Suprapubic skin (tissue), 4 donors: ENCODE measurements at regions not wholly inside any gene's neighbourhood (a gene's known extent, or its start where the extent isn't known, plus 50 kb on each side); places are given as distances from the start of the nearest gene placed in this dataset.

Experiments
- DNase-seq, 2 donors: peaks; one replicate each; pipeline ENCODE4 v3.0.0-alpha.2; 2019; ENCODE audit warnings: low spot score in 2 of 2
- H3K27ac ChIP-seq: fragments of 200-600 bp; sonication (generic); one replicate; pipeline ENCODE4 v1.5.1; 2019
- H3K27me3 ChIP-seq: fragments of 200-600 bp; sonication (generic); one replicate; pipeline ENCODE4 v1.5.1; 2019
- H3K36me3 ChIP-seq: fragments of 200-600 bp; sonication (generic); one replicate; pipeline ENCODE4 v1.5.1; 2019
- H3K4me1 ChIP-seq: fragments of 200-600 bp; sonication (generic); one replicate; pipeline ENCODE4 v1.5.1; 2019
- H3K4me3 ChIP-seq: fragments of 200-600 bp; sonication (generic); one replicate; pipeline ENCODE4 v1.5.1; 2019; ENCODE audit warnings: mild to moderate bottlenecking
- H3K9me3 ChIP-seq: fragments of 200-600 bp; sonication (generic); one replicate; pipeline ENCODE4 v1.5.1; 2019
- CTCF ChIP-seq, 2 donors: fragments of 200-600 bp in 1 of 2; fragments of 450-650 bp in 1 of 2; sonication (generic) in 1 of 2; IDR thresholded peaks; one replicate each; pipeline ENCODE4 v1.5.1; 2016 to 2019; ENCODE audit warnings: antibody characterized with exemption in 2 of 2, mild to moderate bottlenecking in 1 of 2, moderate library complexity in 1 of 2
- EP300 ChIP-seq: sonication (generic); formaldehyde crosslinking; IDR thresholded peaks from one replicate; pipeline ENCODE4 v1.6.1; 2017; ENCODE audit warnings: antibody characterized with exemption
- POLR2A ChIP-seq, 2 donors: fragments of 450-650 bp; IDR thresholded peaks; one replicate each; pipeline ENCODE4 v1.6.1; 2017; ENCODE audit warnings: antibody characterized with exemption in 2 of 2, mild to moderate bottlenecking in 2 of 2, moderate library complexity in 2 of 2
- POLR2AphosphoS5 ChIP-seq, 3 donors: sonication (generic); formaldehyde crosslinking; IDR thresholded peaks; one replicate each; pipeline ENCODE4 v1.6.1; 2017; ENCODE audit warnings: antibody characterized with exemption in 3 of 3
- whole genome bisulfite sequencing: methylation state at CpG from one replicate; pipeline ENCODE4 v1.1.5; 2018; 5-methylcytosine and 5-hydroxymethylcytosine counted together

- DNase-seq = no peak
- Histone ChIP-seq H3K27ac (no peak overlapping the region), H3K27me3 (no peaks in the 10 kb centered on the region), H3K9me3 (no peaks in the 10 kb centered on the region), H3K36me3 (no peaks in the 10 kb centered on the region), H3K4me1 (no peaks in the 10 kb centered on the region), H3K4me3 (no peak overlapping the region)
- 76% methylated on average over 2 of the region's 2 CpGs for WGBS
- TF ChIP-seq CTCF (IDR thresholded peaks at IDR 0.05) (no peak), POLR2A (IDR thresholded peaks at IDR 0.05) (no peak), POLR2AphosphoS5 (IDR thresholded peaks at IDR 0.05) (no peak), EP300 (no peak)
These were observed 142.6 kb upstream of the PRDM1 start for GRCh38 chr6:105943514-105943913.

GRCh38 chr6:105941621-105942412 lies 144.3 kb upstream of the PRDM1 start:
- H3K27me3 ChIP-seq = no peaks in the 10 kb centered on the region
- TF ChIP-seq POLR2AphosphoS5 (IDR thresholded peaks at IDR 0.05) (no peak), POLR2A (IDR thresholded peaks at IDR 0.05) (no peak)
- no peaks in the 10 kb centered on the region for H3K4me1 ChIP-seq
- no peaks in the 10 kb centered on the region for H3K9me3 ChIP-seq
- no peaks in the 10 kb centered on the region for H3K36me3 ChIP-seq
- WGBS = 80% methylated on average over 2 of the region's 2 CpGs
- no peak for DNase-seq
- no peak overlapping the region for H3K4me3 ChIP-seq
- H3K27ac ChIP-seq = no peak overlapping the region

GRCh38 chr6:105940990-105941389 lies 145.1 kb upstream of the PRDM1 start:
- 80% methylated on average over 2 of the region's 2 CpGs for WGBS
- no peak for TF ChIP-seq POLR2A (IDR thresholded peaks at IDR 0.05)
- no peak for TF ChIP-seq CTCF (IDR thresholded peaks at IDR 0.05)
- no peak for TF ChIP-seq POLR2AphosphoS5 (IDR thresholded peaks at IDR 0.05)
- TF ChIP-seq EP300 = no peak

GRCh38 chr6:105936972-105937371 lies 149.2 kb upstream of the PRDM1 start:
- H3K4me1 ChIP-seq = no peaks in the 10 kb centered on the region
- TF ChIP-seq CTCF (IDR thresholded peaks at IDR 0.05) (no peak), POLR2A (IDR thresholded peaks at IDR 0.05) (no peak), EP300 (no peak), POLR2AphosphoS5 (IDR thresholded peaks at IDR 0.05) (no peak)
- H3K36me3 ChIP-seq = no peaks in the 10 kb centered on the region
- 88% methylated on average over 2 of the region's 2 CpGs for WGBS
- no peaks in the 10 kb centered on the region for H3K9me3 ChIP-seq
- H3K4me3 ChIP-seq = no peak overlapping the region
- DNase-seq = no peak
- no peak overlapping the region for H3K27ac ChIP-seq
- no peaks in the 10 kb centered on the region for H3K27me3 ChIP-seq

More at GRCh38 chr6:105940990-105941389, 145.1 kb upstream of the PRDM1 start:
- no peaks in the 10 kb centered on the region for H3K4me1 ChIP-seq
- H3K9me3 ChIP-seq = no peaks in the 10 kb centered on the region
- H3K27me3 ChIP-seq = no peaks in the 10 kb centered on the region
- no peak overlapping the region for H3K27ac ChIP-seq
- H3K36me3 ChIP-seq = no peaks in the 10 kb centered on the region
- no peak for DNase-seq
- H3K4me3 ChIP-seq = no peak overlapping the region

- no peak for DNase-seq
- TF ChIP-seq POLR2AphosphoS5 (IDR thresholded peaks at IDR 0.05) (no peak), POLR2A (IDR thresholded peaks at IDR 0.05) (no peak), CTCF (IDR thresholded peaks at IDR 0.05) (no peak), EP300 (no peak)
- Histone ChIP-seq H3K27ac (no peak overlapping the region), H3K4me3 (no peak overlapping the region), H3K27me3 (no peaks in the 10 kb centered on the region), H3K36me3 (no peaks in the 10 kb centered on the region), H3K9me3 (no peaks in the 10 kb centered on the region), H3K4me1 (no peaks in the 10 kb centered on the region)
- 78% methylated on average over 4 of the region's 4 CpGs for WGBS
These were observed 150.7 kb upstream of the PRDM1 start for GRCh38 chr6:105935416-105935815.
